Glutamatergic neuron (in vitro differentiated cells): ENCODE measurements at regions not wholly inside any gene's neighbourhood (a gene's known extent, or its start where the extent isn't known, plus 50 kb on each side); places are given as distances from the start of the nearest gene placed in this dataset.
"Not testable (repeated sequence)": the region's sequence is repeated elsewhere in the genome, so short reads cannot be mapped to it uniquely, and the experiment has no call there.

Experiments
- DNase-seq: peaks from one replicate; pipeline ENCODE4 v3.0.0; 2022
- H3K27ac Mint-ChIP-seq: one replicate; pipeline ENCODE4 v1.8.0; 2020; ENCODE audit warnings: mild to moderate bottlenecking, mixed read lengths, inconsistent platforms; ENCODE audit not compliant: unreplicated experiment
- H3K27me3 Mint-ChIP-seq: one replicate; pipeline ENCODE4 v1.8.0; 2020; ENCODE audit warnings: mild to moderate bottlenecking, moderate library complexity, mixed read lengths, inconsistent platforms; ENCODE audit not compliant: unreplicated experiment
- H3K36me3 Mint-ChIP-seq: one replicate; pipeline ENCODE4 v1.8.0; 2020; ENCODE audit warnings: mild to moderate bottlenecking, mixed read lengths, inconsistent platforms; ENCODE audit not compliant: unreplicated experiment
- H3K4me1 Mint-ChIP-seq: one replicate; pipeline ENCODE4 v1.8.0; 2020; ENCODE audit warnings: mild to moderate bottlenecking, low read depth, mixed read lengths, inconsistent platforms; ENCODE audit not compliant: unreplicated experiment
- H3K4me3 Mint-ChIP-seq: one replicate; pipeline ENCODE4 v1.8.0; 2020; ENCODE audit warnings: mild to moderate bottlenecking, mixed read lengths, inconsistent platforms; ENCODE audit not compliant: unreplicated experiment
- H3K9me3 Mint-ChIP-seq: one replicate; pipeline ENCODE4 v1.8.0; 2020; ENCODE audit warnings: mild to moderate bottlenecking, moderate library complexity, mixed read lengths, inconsistent platforms; ENCODE audit not compliant: unreplicated experiment
- TF ChIP-seq, protein P1 (sequence below): fragments of 200-600 bp; sonication (generic); IDR thresholded peaks from one replicate; pipeline ENCODE4 v1.5.0; 2021; ENCODE audit not compliant: partially characterized antibody, unreplicated experiment

DNA sequence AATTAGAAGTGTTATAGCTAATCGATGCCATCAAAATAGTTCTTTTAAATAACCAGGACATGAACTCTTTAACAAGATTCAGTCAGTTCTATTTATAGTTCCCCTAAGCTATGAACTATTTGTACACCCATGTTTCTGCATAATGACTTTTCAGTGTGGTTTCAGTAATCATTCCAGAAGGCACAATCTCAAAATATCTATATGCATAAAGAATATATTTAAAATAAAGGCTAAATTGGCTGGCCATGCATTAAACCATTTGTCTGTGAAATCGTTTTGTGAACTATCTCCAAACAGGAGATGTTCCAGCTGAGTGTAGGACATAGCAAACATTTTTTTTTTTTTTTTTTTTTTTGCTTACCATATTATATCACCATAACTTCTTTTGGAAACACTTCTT lies 719.3 kb downstream of the PLCL1 start:
- Mint-ChIP-seq H3K36me3 (peaks cover 4% of the 10 kb centered on the region), H3K4me3 (no peak overlapping the region), H3K9me3 (peaks cover 5% of the 10 kb centered on the region), H3K4me1 (peaks cover 38% of the 10 kb centered on the region), H3K27me3 (peaks cover 5% of the 10 kb centered on the region), H3K27ac (no peak overlapping the region)
- no peak for DNase-seq
- TF ChIP-seq, protein P1, sequence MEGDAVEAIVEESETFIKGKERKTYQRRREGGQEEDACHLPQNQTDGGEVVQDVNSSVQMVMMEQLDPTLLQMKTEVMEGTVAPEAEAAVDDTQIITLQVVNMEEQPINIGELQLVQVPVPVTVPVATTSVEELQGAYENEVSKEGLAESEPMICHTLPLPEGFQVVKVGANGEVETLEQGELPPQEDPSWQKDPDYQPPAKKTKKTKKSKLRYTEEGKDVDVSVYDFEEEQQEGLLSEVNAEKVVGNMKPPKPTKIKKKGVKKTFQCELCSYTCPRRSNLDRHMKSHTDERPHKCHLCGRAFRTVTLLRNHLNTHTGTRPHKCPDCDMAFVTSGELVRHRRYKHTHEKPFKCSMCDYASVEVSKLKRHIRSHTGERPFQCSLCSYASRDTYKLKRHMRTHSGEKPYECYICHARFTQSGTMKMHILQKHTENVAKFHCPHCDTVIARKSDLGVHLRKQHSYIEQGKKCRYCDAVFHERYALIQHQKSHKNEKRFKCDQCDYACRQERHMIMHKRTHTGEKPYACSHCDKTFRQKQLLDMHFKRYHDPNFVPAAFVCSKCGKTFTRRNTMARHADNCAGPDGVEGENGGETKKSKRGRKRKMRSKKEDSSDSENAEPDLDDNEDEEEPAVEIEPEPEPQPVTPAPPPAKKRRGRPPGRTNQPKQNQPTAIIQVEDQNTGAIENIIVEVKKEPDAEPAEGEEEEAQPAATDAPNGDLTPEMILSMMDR = no peak

DNA sequence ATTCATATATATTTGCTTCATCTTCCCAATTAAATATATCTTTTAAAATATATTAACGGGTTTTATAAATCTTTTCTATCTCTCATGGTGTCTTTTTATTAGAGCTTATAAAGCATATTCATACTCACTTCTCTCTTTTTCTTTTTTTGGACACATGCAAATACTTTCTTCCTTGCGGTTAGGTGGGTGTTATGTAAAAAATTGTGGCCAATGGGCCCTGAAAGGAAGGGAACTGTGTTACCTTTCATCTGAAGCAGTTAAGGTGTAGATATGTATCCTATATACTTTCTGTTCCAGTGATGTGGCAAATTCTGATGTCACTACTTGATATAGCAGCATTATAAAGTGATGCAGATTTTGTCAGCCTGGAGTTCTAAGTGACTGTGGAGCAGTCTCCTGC lies 714.5 kb downstream of the PLCL1 start:
- no peaks in the 10 kb centered on the region for H3K36me3 Mint-ChIP-seq
- no peaks in the 10 kb centered on the region for H3K27me3 Mint-ChIP-seq
- no peak overlapping the region for H3K4me3 Mint-ChIP-seq
- no peak for DNase-seq
- H3K9me3 Mint-ChIP-seq = no peaks in the 10 kb centered on the region
- peaks cover 16% of the 10 kb centered on the region for H3K4me1 Mint-ChIP-seq
- H3K27ac Mint-ChIP-seq = no peak overlapping the region
- TF ChIP-seq, protein P1 = no peak

DNA sequence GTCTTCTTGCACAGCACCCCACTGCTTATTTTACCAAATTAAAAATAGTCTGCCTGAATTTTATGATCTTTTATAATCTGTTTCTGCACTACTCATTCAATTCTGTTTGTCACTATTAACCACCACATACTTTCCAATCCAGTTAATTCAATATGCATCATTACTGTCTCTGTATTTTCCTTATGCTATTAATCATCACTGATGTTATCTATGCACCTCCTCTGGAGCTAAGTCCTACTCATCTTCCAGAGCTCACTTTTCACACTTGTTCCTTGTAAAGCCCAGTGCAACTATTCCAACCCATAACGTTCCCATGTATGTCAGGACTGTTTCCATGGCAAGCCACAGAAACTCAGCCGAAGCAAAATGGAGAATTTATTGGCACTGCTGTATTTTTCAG lies 713.6 kb downstream of the PLCL1 start:
- H3K27ac Mint-ChIP-seq = no peak overlapping the region
- H3K36me3 Mint-ChIP-seq = no peaks in the 10 kb centered on the region
- peaks cover 11% of the 10 kb centered on the region for H3K4me1 Mint-ChIP-seq
- H3K9me3 Mint-ChIP-seq = no peaks in the 10 kb centered on the region
- TF ChIP-seq, protein P1 = no peak
- no peak for DNase-seq
- no peaks in the 10 kb centered on the region for H3K27me3 Mint-ChIP-seq
- H3K4me3 Mint-ChIP-seq = no peak overlapping the region

DNA sequence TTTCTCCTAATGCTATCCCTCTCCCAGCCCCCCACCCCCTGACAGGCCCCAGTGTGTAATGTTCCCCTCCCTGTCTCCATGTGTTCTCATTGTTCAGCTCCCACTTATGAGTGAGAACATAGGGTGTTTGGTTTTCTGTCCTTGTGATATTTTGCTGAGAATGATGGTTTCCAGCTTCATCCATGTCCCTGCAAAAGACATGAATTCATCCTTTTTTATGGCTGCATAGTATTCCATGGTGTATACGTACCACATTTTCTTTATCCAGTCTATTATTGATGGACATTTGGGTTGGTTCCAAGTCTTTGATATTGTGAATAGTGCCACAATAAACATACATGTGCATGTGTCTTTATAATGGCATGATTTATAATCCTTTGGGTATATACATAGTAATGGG lies 704.2 kb downstream of the PLCL1 start:
- not testable (repeated sequence) for H3K27me3 Mint-ChIP-seq, DNase-seq, H3K36me3 Mint-ChIP-seq, H3K4me3 Mint-ChIP-seq, H3K4me1 Mint-ChIP-seq, H3K9me3 Mint-ChIP-seq, H3K27ac Mint-ChIP-seq

DNA sequence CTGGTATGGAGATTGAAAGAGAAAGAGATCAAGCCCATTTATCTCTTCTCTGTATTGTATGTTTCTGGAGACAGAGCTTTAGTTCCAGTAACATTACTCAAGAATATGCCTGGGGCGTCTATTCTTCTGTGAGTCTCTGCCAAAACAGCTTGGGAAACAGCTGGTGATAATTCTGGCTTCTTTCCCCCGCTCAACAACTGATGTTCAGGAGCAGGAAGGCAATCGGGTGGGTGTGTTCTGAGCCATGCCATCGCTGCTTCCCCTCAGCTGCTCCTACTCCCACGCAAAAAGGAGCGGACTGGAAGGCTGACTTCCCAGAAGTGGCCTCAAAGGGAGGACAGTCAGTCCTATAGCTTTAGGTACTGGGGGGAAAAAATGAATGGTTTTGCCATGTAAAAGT lies 695.1 kb downstream of the PLCL1 start:
- H3K9me3 Mint-ChIP-seq = peaks cover 7% of the 10 kb centered on the region
- peak; percentile 28 for DNase-seq
- H3K36me3 Mint-ChIP-seq = no peaks in the 10 kb centered on the region
- H3K4me3 Mint-ChIP-seq = peak overlapping the region; percentile 13
- peak overlapping the region; percentile 94 for H3K27ac Mint-ChIP-seq
- H3K27me3 Mint-ChIP-seq = peaks cover 3% of the 10 kb centered on the region
- H3K4me1 Mint-ChIP-seq = peaks cover 37% of the 10 kb centered on the region
- TF ChIP-seq, protein P1 = no peak

DNA sequence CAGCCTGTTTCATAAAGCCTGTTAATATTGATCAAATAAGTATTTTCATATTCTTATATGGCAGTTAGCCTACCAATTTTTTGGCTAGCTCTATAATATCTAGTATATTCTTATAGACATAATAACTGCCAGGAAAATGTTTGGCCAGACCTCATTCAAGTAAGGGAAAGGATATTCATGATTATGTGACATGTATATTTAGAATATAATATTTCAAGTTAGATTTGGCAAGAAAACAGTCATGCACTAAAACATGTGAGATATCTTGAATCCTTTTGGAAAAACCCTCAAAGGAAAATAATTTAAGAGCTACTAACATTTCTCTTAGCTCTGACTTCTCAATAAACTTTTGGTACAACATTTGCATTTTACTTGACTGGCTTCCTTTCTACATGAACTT lies 694.1 kb downstream of the PLCL1 start:
- Mint-ChIP-seq H3K4me1 (peaks cover 37% of the 10 kb centered on the region), H3K27ac (peak overlapping the region; percentile 49), H3K36me3 (no peaks in the 10 kb centered on the region), H3K27me3 (peaks cover 3% of the 10 kb centered on the region), H3K9me3 (peaks cover 7% of the 10 kb centered on the region), H3K4me3 (no peak overlapping the region)
- TF ChIP-seq, protein P1 = no peak
- DNase-seq = no peak
